Tibial nerve (tissue), 4 donors: ENCODE measurements at regions not wholly inside any gene's neighbourhood (a gene's known extent, or its start where the extent isn't known, plus 50 kb on each side); places are given as distances from the start of the nearest gene placed in this dataset.

ENCODE experiments used
- CTCF ChIP-seq, 5 experiments: fragments of 200-600 bp in 3 of 5; fragments of 450-650 bp in 2 of 5; sonication (generic) in 3 of 5; IDR thresholded peaks; one replicate each; pipeline ENCODE4 v1.5.1; 2016 to 2019; ENCODE audit warnings: antibody characterized with exemption in 5 of 5, mild to moderate bottlenecking in 3 of 5, moderate library complexity in 2 of 5
- EP300 ChIP-seq, 2 donors: sonication (generic); formaldehyde crosslinking; IDR thresholded peaks; one replicate each; pipeline ENCODE4 v1.6.1; 2017; ENCODE audit warnings: antibody characterized with exemption in 2 of 2, mild to moderate bottlenecking in 1 of 2
- POLR2A ChIP-seq, 2 donors: fragments of 450-650 bp; IDR thresholded peaks; one replicate each; pipeline ENCODE4 v1.6.1; 2017; ENCODE audit warnings: antibody characterized with exemption in 2 of 2, mild to moderate bottlenecking in 2 of 2, moderate library complexity in 2 of 2

GRCh38 chr1:96074422-96074821 is 647.2 kb upstream of the PTBP2 start:
- TF ChIP-seq CTCF (IDR thresholded peaks at IDR 0.05) (no peak), POLR2A (IDR thresholded peaks at IDR 0.05) (no peak), EP300 (IDR thresholded peaks at IDR 0.05) (no peak)
